CD4-positive, alpha-beta T cell treated with Interferon gamma for 1 hour (primary cell): ENCODE measurements at regions not wholly inside any gene's neighbourhood (a gene's known extent, or its start where the extent isn't known, plus 50 kb on each side); places are given as distances from the start of the nearest gene placed in this dataset.

ENCODE experiments used
- DNase-seq: peaks from one replicate; pipeline ENCODE4 v3.0.0-alpha.2; 2020

DNA sequence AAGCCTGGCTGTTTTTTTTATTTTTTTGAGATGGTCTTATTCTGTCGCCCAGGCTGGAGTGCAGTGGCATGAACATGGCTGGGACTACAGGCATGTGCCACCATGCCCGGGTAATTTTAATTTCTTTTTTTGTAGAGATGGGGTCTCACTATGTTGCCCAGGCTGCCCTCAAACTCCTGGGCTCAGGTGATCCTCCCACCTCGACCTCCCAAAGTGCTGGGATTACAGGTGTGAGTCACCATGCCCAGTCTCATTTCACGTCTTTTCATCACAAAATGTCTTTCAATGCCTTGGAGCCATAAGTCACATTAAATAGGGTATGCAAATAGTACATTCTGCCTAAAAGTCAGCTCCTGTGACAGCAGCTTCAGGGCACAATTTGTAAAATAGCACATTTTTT, 52.8 kb downstream of the SOX2 start:
- no peak for DNase-seq

- no peak for DNase-seq
Observed at GRCh38 chr3:181770296-181770695, 58.6 kb downstream of the SOX2 start.

- no peak for DNase-seq
Observed at GRCh38 chr3:181771120-181771519, 59.4 kb downstream of the SOX2 start.

DNA sequence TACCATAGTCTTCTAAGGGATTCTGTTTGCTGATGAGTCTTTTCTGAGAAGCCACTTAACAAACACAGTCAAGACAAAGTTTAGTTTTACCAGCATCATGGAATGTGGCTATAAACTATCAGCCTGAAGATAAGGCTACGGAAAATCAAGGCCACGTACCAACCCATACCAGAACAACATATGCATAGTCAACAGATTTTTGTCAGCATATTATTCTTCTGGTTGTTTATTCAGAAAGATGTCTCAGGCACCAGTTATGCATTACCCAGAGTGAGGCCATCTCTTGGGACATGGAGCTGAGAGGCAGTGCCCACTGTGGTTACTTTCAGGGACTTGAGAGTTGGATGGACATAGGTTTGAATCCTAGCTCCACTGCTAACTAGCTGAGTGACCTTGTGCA, 60.4 kb downstream of the SOX2 start:
- DNase-seq, result no peak

GRCh38 chr3:181773921-181774320, 62.2 kb downstream of the SOX2 start:
- DNase-seq, result no peak

- no peak for DNase-seq
Observed at GRCh38 chr3:181782306-181782954, 70.7 kb downstream of the SOX2 start.

GRCh38 chr3:181790561-181790960, 78.8 kb downstream of the SOX2 start:
- no peak for DNase-seq

- DNase-seq, result no peak
Observed at GRCh38 chr3:181791056-181791955, 79.6 kb downstream of the SOX2 start.

- no peak for DNase-seq
Observed at GRCh38 chr3:181793006-181793405, 81.3 kb downstream of the SOX2 start.

- DNase-seq, result no peak
Observed at GRCh38 chr3:181794011-181794790, 82.5 kb downstream of the SOX2 start.

- no peak for DNase-seq
Observed at GRCh38 chr3:181796641-181797040, 84.9 kb downstream of the SOX2 start.

- no peak for DNase-seq
Observed at GRCh38 chr3:181797431-181797830, 85.7 kb downstream of the SOX2 start.

- no peak for DNase-seq
Observed at GRCh38 chr3:181805703-181806102, 94.0 kb downstream of the SOX2 start.

- no peak for DNase-seq
Observed at GRCh38 chr3:181808053-181808452, 96.3 kb downstream of the SOX2 start.

GRCh38 chr3:181823716-181824115, 112.0 kb downstream of the SOX2 start:
- no peak for DNase-seq

GRCh38 chr3:181824961-181825360, 113.2 kb downstream of the SOX2 start:
- no peak for DNase-seq

- DNase-seq, result no peak
Observed at GRCh38 chr3:181839039-181839915, 127.6 kb downstream of the SOX2 start.

DNA sequence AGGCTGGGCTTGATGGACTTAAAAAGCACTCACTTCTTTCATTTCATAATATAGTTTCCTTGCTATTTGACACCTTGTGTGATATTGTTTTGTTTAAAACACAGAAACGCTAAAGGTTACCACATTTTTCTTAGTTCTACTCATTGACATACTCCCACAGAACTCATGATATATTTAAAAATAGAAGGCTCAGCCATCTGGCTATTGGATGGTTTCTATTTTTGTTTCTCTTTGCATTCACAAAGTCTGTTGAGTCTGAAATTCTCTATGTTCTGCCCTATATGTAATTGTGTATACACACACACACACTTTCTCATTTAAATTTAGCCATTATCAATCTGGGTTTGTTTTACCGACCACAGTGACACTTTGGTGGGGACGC, 128.2 kb downstream of the SOX2 start:
- DNase-seq, result no peak

DNA sequence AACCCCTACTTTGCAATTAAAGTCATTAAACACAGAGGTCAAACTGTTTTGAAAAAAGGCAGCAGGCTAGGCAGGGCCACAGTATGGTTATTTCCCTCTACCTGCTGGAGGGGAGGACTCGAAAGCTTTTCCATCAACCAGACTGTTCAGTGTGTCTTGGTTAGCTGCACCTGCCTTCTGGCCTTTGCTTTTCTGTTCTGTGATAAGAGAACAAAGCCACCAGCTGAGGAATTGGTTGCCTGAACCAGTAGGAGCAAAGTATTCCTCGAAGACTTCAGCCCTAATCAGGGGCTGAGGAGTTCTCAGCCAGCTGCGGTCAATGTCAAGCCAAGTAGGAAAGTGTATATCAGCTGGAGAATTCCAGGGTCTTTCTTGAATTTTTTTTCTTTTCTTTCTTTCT, 132.5 kb downstream of the SOX2 start:
- DNase-seq, result no peak

GRCh38 chr3:181847276-181847675, 135.6 kb downstream of the SOX2 start:
- DNase-seq, result no peak

- no peak for DNase-seq
Observed at GRCh38 chr3:181851063-181851462, 139.3 kb downstream of the SOX2 start.

DNA sequence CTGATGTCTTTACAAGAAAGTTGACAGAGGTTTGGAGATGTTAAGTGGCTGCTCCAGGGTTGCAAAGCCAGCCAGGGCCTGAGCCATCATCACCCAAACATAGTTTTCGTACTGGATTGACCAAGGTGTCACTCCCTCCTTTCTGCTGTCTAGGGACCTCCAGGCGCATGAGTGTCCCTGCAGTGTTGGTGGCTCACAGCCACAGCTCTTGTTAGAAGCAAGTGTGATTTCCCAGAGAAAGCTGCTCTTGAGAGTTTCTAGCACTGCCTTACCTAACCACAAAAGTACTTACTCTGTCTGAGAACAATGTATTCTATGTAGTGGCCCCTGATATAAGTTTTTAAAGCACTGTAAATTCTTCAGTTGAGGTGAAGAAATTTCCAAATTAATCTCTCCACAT, 144.1 kb downstream of the SOX2 start:
- DNase-seq, result no peak

GRCh38 chr3:181859518-181859917, 147.8 kb downstream of the SOX2 start:
- no peak for DNase-seq
